CD14-positive monocyte (primary cell): ENCODE measurements at regions not wholly inside any gene's neighbourhood (a gene's known extent, or its start where the extent isn't known, plus 50 kb on each side); places are given as distances from the start of the nearest gene placed in this dataset.

Experiments used
- DNase-seq, 3 donors: peaks; one replicate each; pipeline ENCODE4 v3.0.0-alpha.2; 2011 to 2022
- H2AFZ ChIP-seq: 2 replicates; pipeline ENCODE4 v1.6.0; 2012; ENCODE audit warnings: mild to moderate bottlenecking, low read depth, low read length, inconsistent platforms; ENCODE audit not compliant: insufficient read depth, poor library complexity, severe bottlenecking
- H3K27ac ChIP-seq, 2 donors: 1 replicate in 1 of 2; 2 replicates in 1 of 2; pipeline ENCODE4 v1.5.1; 2012 to 2013; ENCODE audit warnings: low read length in 2 of 2, control low read depth in 1 of 2, inconsistent platforms in 1 of 2, low read depth in 1 of 2, mild to moderate bottlenecking in 1 of 2
- H3K27me3 ChIP-seq, 2 donors: one replicate each; pipeline versions ENCODE4 v1.6.0 to v1.6.1; 2011 to 2013; ENCODE audit warnings: low read length in 2 of 2; ENCODE audit not compliant: control insufficient read depth in 2 of 2, insufficient read depth in 2 of 2
- H3K36me3 ChIP-seq, 2 donors: replicated peaks in 1 of 2; 1 replicate in 1 of 2; 2 replicates in 1 of 2; pipeline versions ENCODE4 v1.5.1 to v1.6.1; 2012 to 2013; ENCODE audit warnings: low read length in 2 of 2, control low read depth in 1 of 2, inconsistent platforms in 1 of 2, mild to moderate bottlenecking in 1 of 2; ENCODE audit not compliant: insufficient read depth in 2 of 2, control insufficient read depth in 1 of 2
- H3K4me1 ChIP-seq, 2 donors: 1 replicate in 1 of 2; 2 replicates in 1 of 2; pipeline versions ENCODE4 v1.5.1 to v1.6.1; 2012 to 2013; ENCODE audit warnings: low read length in 2 of 2, control low read depth in 1 of 2, inconsistent platforms in 1 of 2, mild to moderate bottlenecking in 1 of 2, moderate library complexity in 1 of 2; ENCODE audit not compliant: insufficient read depth in 2 of 2, control insufficient read depth in 1 of 2
- H3K4me2 ChIP-seq: replicated peaks from 2 replicates; pipeline ENCODE3; 2012; ENCODE audit warnings: low read length, moderate library complexity, mild to moderate bottlenecking; ENCODE audit not compliant: poor library complexity, severe bottlenecking; ENCODE audit errors: extremely low read depth
- H3K4me3 ChIP-seq, 3 experiments: fragments of 200-600 bp in 1 of 3; sonication (generic) in 1 of 3; replicated peaks in 1 of 3; 1 replicate in 2 of 3; 2 replicates in 1 of 3; pipeline ENCODE4 v1.5.1; 2011 to 2013; ENCODE audit warnings: low read length in 3 of 3, mild to moderate bottlenecking in 3 of 3, control low read depth in 2 of 3, low read depth in 2 of 3, inconsistent platforms in 1 of 3, moderate library complexity in 1 of 3
- H3K79me2 ChIP-seq: 2 replicates; pipeline ENCODE4 v1.6.0; 2012; ENCODE audit warnings: mild to moderate bottlenecking, control low read depth, inconsistent platforms, low read length, moderate library complexity; ENCODE audit not compliant: insufficient read depth
- H3K9ac ChIP-seq: 2 replicates; pipeline ENCODE4 v1.6.0; 2017; ENCODE audit warnings: low read length, mild to moderate bottlenecking; ENCODE audit not compliant: insufficient read depth, poor library complexity, severe bottlenecking
- H3K9me3 ChIP-seq, 2 donors: replicated peaks in 1 of 2; 1 replicate in 1 of 2; 2 replicates in 1 of 2; pipeline versions ENCODE4 v1.5.1 to v1.6.1; 2012 to 2013; ENCODE audit warnings: low read length in 2 of 2, control low read depth in 1 of 2; ENCODE audit not compliant: control insufficient read depth in 1 of 2, insufficient read depth in 1 of 2
- H4K20me1 ChIP-seq: 2 replicates; pipeline ENCODE4 v1.6.0; 2012; ENCODE audit warnings: mild to moderate bottlenecking, low read length, control low read depth, moderate library complexity; ENCODE audit not compliant: insufficient read depth
- H3K27ac Mint-ChIP-seq, 7 donors: one replicate each; pipeline ENCODE4 v1.8.0; 2020; ENCODE audit warnings: mild to moderate bottlenecking in 7 of 7, mixed read lengths in 7 of 7, moderate library complexity in 6 of 7, inconsistent platforms in 2 of 7
- H3K27me3 Mint-ChIP-seq, 3 donors: one replicate each; pipeline ENCODE4 v1.8.0; 2021 to 2022; ENCODE audit warnings: low read depth in 3 of 3, mild to moderate bottlenecking in 3 of 3, mixed read lengths in 3 of 3, moderate library complexity in 3 of 3, inconsistent platforms in 1 of 3
- H3K36me3 Mint-ChIP-seq, 2 donors: one replicate each; pipeline ENCODE4 v1.8.0; 2020; ENCODE audit warnings: mixed read lengths in 2 of 2, inconsistent platforms in 1 of 2, mild to moderate bottlenecking in 1 of 2
- H3K4me1 Mint-ChIP-seq: one replicate; pipeline ENCODE4 v1.8.0; 2020; ENCODE audit warnings: mild to moderate bottlenecking, mixed read lengths
- H3K4me3 Mint-ChIP-seq, 2 donors: one replicate each; pipeline ENCODE4 v1.8.0; 2020; ENCODE audit warnings: mild to moderate bottlenecking in 2 of 2, mixed read lengths in 2 of 2, moderate library complexity in 1 of 2
- H3K9me3 Mint-ChIP-seq, 7 donors: one replicate each; pipeline ENCODE4 v1.8.0; 2020 to 2022; ENCODE audit warnings: mixed read lengths in 7 of 7, mild to moderate bottlenecking in 6 of 7, moderate library complexity in 6 of 7, inconsistent platforms in 2 of 7
- CTCF ChIP-seq: fragments of 200-600 bp; IDR thresholded peaks from one replicate; pipeline ENCODE4 v1.8.0; 2022; ENCODE audit warnings: antibody characterized with exemption, mild to moderate bottlenecking
- WGBS: methylation state at CpG from one replicate; pipeline ENCODE4 v1.1.5; 2013; ENCODE audit warnings: missing lambda C conversion rate; ENCODE audit not compliant: insufficient coverage; 5-methylcytosine and 5-hydroxymethylcytosine counted together
- intact Hi-C, 2 donors: fragments of 100-400 bp; cut with micrococcal nuclease; formaldehyde crosslinking; loops; one replicate each; pipeline versions ENCODE4 v1.15.0 to v1.15.1; 2023

GRCh38 chr12:14111230-14111865 is 129.9 kb upstream of the GRIN2B start:
- no peaks in the 10 kb centered on the region for H3K36me3 Mint-ChIP-seq
- no peak overlapping the region for H3K4me3 ChIP-seq
- H3K27ac ChIP-seq, result no peak overlapping the region
- no peak for DNase-seq
- no peaks in the 10 kb centered on the region for H3K9me3 ChIP-seq
- H3K4me1 ChIP-seq, result no peaks in the 10 kb centered on the region
- no peak overlapping the region for H3K4me3 Mint-ChIP-seq
- H4K20me1 ChIP-seq, result no peaks in the 10 kb centered on the region
- H3K79me2 ChIP-seq, result no peaks in the 10 kb centered on the region
- no peak overlapping the region for H3K4me2 ChIP-seq
- no peak overlapping the region for H3K9ac ChIP-seq
- WGBS, result 36% methylated on average over 5 of the region's 9 CpGs
- H3K27me3 ChIP-seq, result no peaks in the 10 kb centered on the region
- intact Hi-C loops, result no loop called here
- H2AFZ ChIP-seq, result no peak overlapping the region
- peaks cover 0 to 3% (median 1%) of the 10 kb centered on the region in 7 donors for H3K9me3 Mint-ChIP-seq
- TF ChIP-seq CTCF, result no peak
- no peak overlapping the region for H3K27ac Mint-ChIP-seq
- no peaks in the 10 kb centered on the region for H3K4me1 Mint-ChIP-seq
- H3K36me3 ChIP-seq, result no peaks in the 10 kb centered on the region
- H3K27me3 Mint-ChIP-seq, result peaks cover 0 to 6% (median 5%) of the 10 kb centered on the region in 3 donors

GRCh38 chr12:14113031-14113430 is 131.6 kb upstream of the GRIN2B start:
- peaks cover 0 to 8% (median 3%) of the 10 kb centered on the region in 7 donors for H3K9me3 Mint-ChIP-seq
- Histone ChIP-seq H3K4me3 (no peak overlapping the region), H3K36me3 (no peaks in the 10 kb centered on the region), H3K27me3 (no peaks in the 10 kb centered on the region), H4K20me1 (no peaks in the 10 kb centered on the region), H3K4me2 (no peak overlapping the region), H3K9ac (no peak overlapping the region), H2AFZ (no peak overlapping the region), H3K27ac (no peak overlapping the region), H3K9me3 (no peaks in the 10 kb centered on the region), H3K4me1 (no peaks in the 10 kb centered on the region), H3K79me2 (no peaks in the 10 kb centered on the region)
- no peak for TF ChIP-seq CTCF
- intact Hi-C loops, result no loop called here
- H3K27ac Mint-ChIP-seq, result no peak overlapping the region
- WGBS, result no CpG with 5 or more reads among the region's 1 CpG
- no peak for DNase-seq
- no peaks in the 10 kb centered on the region for H3K36me3 Mint-ChIP-seq
- H3K27me3 Mint-ChIP-seq, result peaks cover 3 to 7% (median 6%) of the 10 kb centered on the region in 3 donors
- H3K4me3 Mint-ChIP-seq, result no peak overlapping the region
- H3K4me1 Mint-ChIP-seq, result no peaks in the 10 kb centered on the region
